SU-DHL-6 (cell line): ENCODE measurements at regions not wholly inside any gene's neighbourhood (a gene's known extent, or its start where the extent isn't known, plus 50 kb on each side); places are given as distances from the start of the nearest gene placed in this dataset.

Experiments used
- H2AFZ ChIP-seq: fragments of 200-600 bp; sonication (generic); 2 replicates; pipeline ENCODE4 v1.6.1; 2014; ENCODE audit warnings: low read depth, mild to moderate bottlenecking, moderate library complexity, mixed read lengths, antibody characterized with exemption, low read length; ENCODE audit not compliant: severe bottlenecking
- H3F3A ChIP-seq: fragments of 200-600 bp; shearing (Covaris generic); 2 replicates; pipeline ENCODE4 v1.6.0; 2016; ENCODE audit warnings: antibody characterized with exemption, mild to moderate bottlenecking; ENCODE audit not compliant: insufficient read depth
- H3K27ac ChIP-seq: fragments of 200-600 bp; sonication (generic); 2 replicates; pipeline ENCODE4 v1.5.1; 2016; ENCODE audit warnings: low read depth, mild to moderate bottlenecking, low read length, moderate library complexity, mixed read lengths
- H3K27me3 ChIP-seq: fragments of 200-600 bp; sonication (generic), shearing (Covaris generic); 2 replicates; pipeline ENCODE4 v1.6.0; 2014; ENCODE audit warnings: mild to moderate bottlenecking, low read length
- H3K36me3 ChIP-seq: fragments of 200-600 bp; sonication (generic); 2 replicates; pipeline ENCODE4 v1.6.1; 2014; ENCODE audit warnings: mild to moderate bottlenecking, low read length, mixed read lengths
- H3K4me2 ChIP-seq: fragments of 300-600, 200-600 bp; shearing (Covaris generic), sonication (generic); 2 replicates; pipeline ENCODE4 v1.6.0; 2014; ENCODE audit warnings: low read length, low read depth, mild to moderate bottlenecking; ENCODE audit not compliant: poor library complexity, severe bottlenecking
- H3K4me3 ChIP-seq: fragments of 200-600 bp; sonication (generic); 2 replicates; pipeline ENCODE4 v1.5.1; 2014; ENCODE audit warnings: antibody characterized with exemption, low read length, mild to moderate bottlenecking, mixed read lengths; ENCODE audit not compliant: insufficient read depth, poor library complexity, severe bottlenecking
- H3K79me2 ChIP-seq: fragments of 200-600 bp; sonication (generic); 2 replicates; pipeline ENCODE4 v1.6.1; 2014; ENCODE audit warnings: mild to moderate bottlenecking, low read length, moderate library complexity; ENCODE audit not compliant: insufficient read depth
- H3K9ac ChIP-seq: fragments of 200-600 bp; sonication (generic); 2 replicates; pipeline ENCODE4 v1.7.0; 2014; ENCODE audit warnings: mild to moderate bottlenecking, low read length
- H3K9me2 ChIP-seq: fragments of 200-600 bp; sonication (generic); replicated peaks from 2 replicates; pipeline ENCODE4 v1.6.1; 2014; ENCODE audit warnings: low read length; ENCODE audit not compliant: insufficient read depth
- H3K9me3 ChIP-seq: fragments of 200-600 bp; sonication (generic); 2 replicates; pipeline ENCODE4 v1.6.1; 2014; ENCODE audit warnings: low read length, mixed read lengths; ENCODE audit not compliant: insufficient read depth
- H4K20me1 ChIP-seq: fragments of 200-600 bp; sonication (generic); 2 replicates; pipeline ENCODE4 v1.6.1; 2014; ENCODE audit warnings: low read depth, mild to moderate bottlenecking, antibody characterized with exemption, low read length, moderate library complexity, mixed read lengths
- CTCF ChIP-seq: fragments of 200-600 bp; sonication (generic); IDR thresholded peaks from one replicate; pipeline ENCODE4 v1.5.1; 2017; ENCODE audit warnings: antibody characterized with exemption, mild to moderate bottlenecking, low read length, moderate library complexity; ENCODE audit not compliant: insufficient read depth, poor library complexity, severe bottlenecking
- EZH2phosphoT487 ChIP-seq: fragments of 200-600 bp; sonication (generic), shearing (Covaris generic); conservative IDR thresholded peaks from 2 replicates; pipeline ENCODE4 v1.6.1; 2018; ENCODE audit warnings: mild to moderate bottlenecking, antibody characterized with exemption, low read length, moderate library complexity, mixed read lengths

- Histone ChIP-seq H3K4me3 (no peak overlapping the region), H3K9me2 (no peaks in the 10 kb centered on the region), H3K9ac (no peak overlapping the region), H4K20me1 (no peaks in the 10 kb centered on the region), H3K4me2 (no peak overlapping the region), H2AFZ (no peak overlapping the region), H3K79me2 (no peaks in the 10 kb centered on the region), H3K27ac (no peak overlapping the region), H3K9me3 (no peaks in the 10 kb centered on the region), H3K36me3 (no peaks in the 10 kb centered on the region), H3K27me3 (no peaks in the 10 kb centered on the region), H3F3A (no peaks in the 10 kb centered on the region)
- no peak for TF ChIP-seq CTCF
- TF ChIP-seq EZH2phosphoT487, result no peak
These were observed 93.4 kb upstream of the TMEM132E start for GRCh38 chr17:34485999-34486398.

- no peak overlapping the region for H3K9ac ChIP-seq
- H3K27me3 ChIP-seq, result no peaks in the 10 kb centered on the region
- TF ChIP-seq CTCF (no peak), EZH2phosphoT487 (no peak)
These were observed 95.1 kb upstream of the TMEM132E start for GRCh38 chr17:34484193-34484733.

GRCh38 chr17:34482730-34483129 lies 96.7 kb upstream of the TMEM132E start:
- Histone ChIP-seq H3K27me3 (no peaks in the 10 kb centered on the region), H4K20me1 (no peaks in the 10 kb centered on the region), H3K9ac (no peak overlapping the region), H3K36me3 (no peaks in the 10 kb centered on the region), H3K9me3 (no peaks in the 10 kb centered on the region), H3F3A (no peaks in the 10 kb centered on the region), H3K4me2 (no peak overlapping the region), H3K4me3 (no peak overlapping the region), H3K79me2 (no peaks in the 10 kb centered on the region), H2AFZ (no peak overlapping the region), H3K27ac (no peak overlapping the region), H3K9me2 (no peaks in the 10 kb centered on the region)
- no peak for TF ChIP-seq EZH2phosphoT487
- no peak for TF ChIP-seq CTCF

More at GRCh38 chr17:34484193-34484733, 95.1 kb upstream of the TMEM132E start:
- H3K27ac ChIP-seq, result no peak overlapping the region
- no peaks in the 10 kb centered on the region for H3K9me3 ChIP-seq
- no peak overlapping the region for H3K4me2 ChIP-seq
- no peaks in the 10 kb centered on the region for H4K20me1 ChIP-seq
- H3F3A ChIP-seq, result no peaks in the 10 kb centered on the region
- H2AFZ ChIP-seq, result no peak overlapping the region
- H3K4me3 ChIP-seq, result no peak overlapping the region
- H3K9me2 ChIP-seq, result no peaks in the 10 kb centered on the region
- no peaks in the 10 kb centered on the region for H3K79me2 ChIP-seq
- no peaks in the 10 kb centered on the region for H3K36me3 ChIP-seq
